Nephron progenitor cell (in vitro differentiated cells): ENCODE measurements at regions not wholly inside any gene's neighbourhood (a gene's known extent, or its start where the extent isn't known, plus 50 kb on each side); places are given as distances from the start of the nearest gene placed in this dataset.
A peak's percentile ranks its signal among the peaks of the same experiment; 100 is the strongest.
"Not testable (repeated sequence)": the region's sequence is repeated elsewhere in the genome, so short reads cannot be mapped to it uniquely, and the experiment has no call there.

Experiments
- DNase-seq: peaks from one replicate; pipeline ENCODE4 v3.0.0; 2021
- H3K27ac Mint-ChIP-seq: 2 replicates; pipeline ENCODE4 v1.8.0; 2021; ENCODE audit warnings: mild to moderate bottlenecking, moderate library complexity, mixed read lengths
- H3K27me3 Mint-ChIP-seq: 2 replicates; pipeline ENCODE4 v1.8.0; 2021; ENCODE audit warnings: mild to moderate bottlenecking, low read depth, mixed read lengths; ENCODE audit not compliant: poor library complexity
- H3K36me3 Mint-ChIP-seq: 2 replicates; pipeline ENCODE4 v1.8.0; 2021; ENCODE audit warnings: low read depth, mixed read lengths
- H3K4me1 Mint-ChIP-seq: 2 replicates; pipeline ENCODE4 v1.8.0; 2021; ENCODE audit warnings: mixed read lengths
- H3K4me3 Mint-ChIP-seq: 2 replicates; pipeline ENCODE4 v1.8.0; 2021; ENCODE audit warnings: mild to moderate bottlenecking, moderate library complexity, mixed read lengths
- H3K9me3 Mint-ChIP-seq: 2 replicates; pipeline ENCODE4 v1.8.0; 2021; ENCODE audit warnings: mild to moderate bottlenecking, moderate library complexity, mixed read lengths
- CTCF ChIP-seq: fragments of 200-600 bp; sonication (generic); IDR thresholded peaks from 2 replicates; pipeline ENCODE4 v1.5.0; 2021; ENCODE audit warnings: antibody characterized with exemption

DNA sequence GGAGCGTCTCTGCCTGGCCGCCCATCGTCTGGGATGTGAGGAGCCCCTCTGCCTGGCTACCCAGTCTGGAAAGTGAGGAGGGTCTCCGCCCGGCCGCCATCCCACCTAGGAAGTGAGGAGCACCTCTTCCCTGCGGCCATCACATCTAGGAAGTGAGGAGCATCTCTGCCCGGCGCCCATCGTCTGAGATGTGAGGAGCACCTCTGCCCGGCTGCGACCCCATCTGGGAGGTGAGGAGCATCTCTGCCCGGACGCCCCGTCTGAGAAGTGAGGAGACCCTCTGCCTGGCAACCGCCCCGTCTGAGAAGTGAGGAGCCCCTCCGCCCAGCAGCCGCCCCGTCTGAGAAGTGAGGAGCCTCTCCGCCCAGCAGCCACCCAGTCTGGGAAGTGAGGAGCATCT lies 84.5 kb downstream of the IDS start:
- H3K4me3 Mint-ChIP-seq, H3K36me3 Mint-ChIP-seq, H3K4me1 Mint-ChIP-seq, H3K27ac Mint-ChIP-seq, DNase-seq, H3K27me3 Mint-ChIP-seq: not testable (repeated sequence)
- H3K9me3 Mint-ChIP-seq: peaks cover 44% of the 10 kb centered on the region

DNA sequence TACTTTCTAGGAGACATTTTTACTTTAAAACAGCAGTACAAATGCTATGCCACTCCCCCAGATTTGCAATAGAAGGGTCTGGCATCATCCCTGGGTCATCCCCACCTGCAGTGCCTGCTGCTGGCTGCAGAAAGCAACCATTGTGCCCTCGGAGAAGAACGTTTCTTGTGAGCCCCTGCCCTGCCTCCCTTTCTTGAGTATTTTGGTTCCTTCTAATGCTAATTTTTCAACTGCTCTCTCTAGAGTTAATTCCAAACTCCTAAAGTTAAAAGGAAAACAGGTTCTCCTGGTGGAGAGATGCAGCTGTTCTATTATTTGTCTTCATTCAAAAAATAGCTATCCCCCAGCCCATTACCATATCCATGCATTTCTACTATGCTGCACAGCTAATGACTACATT lies 107.1 kb downstream of the IDS start:
- Mint-ChIP-seq H3K36me3 (no peaks in the 10 kb centered on the region), H3K4me1 (no peaks in the 10 kb centered on the region), H3K4me3 (no peak overlapping the region), H3K27ac (no peak overlapping the region), H3K9me3 (peaks cover 47% of the 10 kb centered on the region), H3K27me3 (no peaks in the 10 kb centered on the region)
- TF ChIP-seq CTCF: no peak
- no peak for DNase-seq

DNA sequence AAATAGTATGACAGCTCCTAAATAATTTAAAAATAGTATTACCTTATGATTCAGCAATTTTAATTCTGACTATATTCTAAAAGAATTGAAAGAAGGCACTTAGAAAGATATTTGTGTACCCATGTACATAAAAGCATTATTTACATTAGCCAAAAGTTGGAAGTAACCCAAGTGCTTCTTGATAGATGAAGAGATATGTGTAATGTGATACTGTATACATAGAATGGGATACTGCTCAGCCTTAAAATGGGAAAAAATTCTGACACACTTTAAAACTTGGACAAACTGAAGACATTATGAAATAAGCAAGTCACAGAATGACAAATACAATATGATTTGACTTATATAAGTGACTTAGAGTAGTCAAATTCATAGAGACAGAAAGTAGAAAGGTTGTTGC lies 112.2 kb downstream of the IDS start:
- peaks cover 38% of the 10 kb centered on the region for H3K9me3 Mint-ChIP-seq
- no peak for TF ChIP-seq CTCF
- H3K4me3 Mint-ChIP-seq: no peak overlapping the region
- no peaks in the 10 kb centered on the region for H3K36me3 Mint-ChIP-seq
- H3K4me1 Mint-ChIP-seq: no peaks in the 10 kb centered on the region
- H3K27me3 Mint-ChIP-seq: no peaks in the 10 kb centered on the region
- DNase-seq: no peak
- no peak overlapping the region for H3K27ac Mint-ChIP-seq

DNA sequence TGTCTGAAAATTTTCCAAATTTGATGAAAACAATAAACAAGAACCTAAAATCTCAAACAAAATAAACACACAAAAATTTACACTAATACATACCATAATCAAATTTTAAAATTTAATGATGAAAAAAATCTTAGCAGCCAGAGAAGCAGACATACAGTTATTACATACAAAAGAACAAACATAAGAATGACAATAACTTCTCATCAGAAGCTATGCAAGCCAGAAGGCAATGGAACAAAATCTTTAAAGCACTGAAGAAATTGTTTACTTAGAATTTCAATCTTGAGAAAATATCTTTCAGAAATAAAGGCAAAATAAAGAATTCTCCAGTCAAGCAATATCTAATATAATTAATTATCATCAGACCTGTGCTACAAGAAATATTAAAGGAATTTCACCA lies 121.3 kb downstream of the IDS start:
- Mint-ChIP-seq H3K9me3 (peaks cover 40% of the 10 kb centered on the region), H3K36me3 (no peaks in the 10 kb centered on the region), H3K27ac (no peak overlapping the region), H3K4me1 (peaks cover 1% of the 10 kb centered on the region), H3K4me3 (no peak overlapping the region), H3K27me3 (no peaks in the 10 kb centered on the region)
- no peak for TF ChIP-seq CTCF
- no peak for DNase-seq

GRCh38 chrX:149374751-149375150 lies 130.4 kb downstream of the IDS start:
- no peak for DNase-seq
- no peaks in the 10 kb centered on the region for H3K27me3 Mint-ChIP-seq
- peaks cover 41% of the 10 kb centered on the region for H3K9me3 Mint-ChIP-seq
- H3K36me3 Mint-ChIP-seq: no peaks in the 10 kb centered on the region
- TF ChIP-seq CTCF: no peak
- no peak overlapping the region for H3K27ac Mint-ChIP-seq
- peaks cover 19% of the 10 kb centered on the region for H3K4me1 Mint-ChIP-seq
- no peak overlapping the region for H3K4me3 Mint-ChIP-seq

GRCh38 chrX:149372866-149373265 lies 132.2 kb downstream of the IDS start:
- Mint-ChIP-seq H3K4me3 (no peak overlapping the region), H3K9me3 (peaks cover 48% of the 10 kb centered on the region), H3K27ac (no peak overlapping the region), H3K4me1 (peaks cover 8% of the 10 kb centered on the region), H3K27me3 (no peaks in the 10 kb centered on the region), H3K36me3 (no peaks in the 10 kb centered on the region)
- no peak for TF ChIP-seq CTCF
- DNase-seq: no peak

- peaks cover 47% of the 10 kb centered on the region for H3K9me3 Mint-ChIP-seq
- no peak for DNase-seq
- no peaks in the 10 kb centered on the region for H3K36me3 Mint-ChIP-seq
- H3K4me3 Mint-ChIP-seq: no peak overlapping the region
- peak overlapping the region; percentile 83 for H3K27ac Mint-ChIP-seq
- peaks cover 6% of the 10 kb centered on the region for H3K4me1 Mint-ChIP-seq
- no peak for TF ChIP-seq CTCF
- peaks cover 2% of the 10 kb centered on the region for H3K27me3 Mint-ChIP-seq
Observed at GRCh38 chrX:149371986-149372385, 133.1 kb downstream of the IDS start.
